GM12878 (cell line): ENCODE measurements at regions not wholly inside any gene's neighbourhood (a gene's known extent, or its start where the extent isn't known, plus 50 kb on each side); places are given as distances from the start of the nearest gene placed in this dataset.

Source experiments
- ATAC-seq: fragments of 200-7000 bp; cut with Tn5 transposase; 3 replicates; pipeline ENCODE4 v1.9.1; 2020; ENCODE audit warnings: mild to moderate bottlenecking, moderate library complexity
- BruUV-seq: library from RNA; stranded (reverse); fragments of 400-500 nt; replicated peaks from 2 replicates; lab custom pipeline; 2021; lab: Mats Ljungman, UMichigan
- CTCF ChIA-PET: fragments of 300-600 bp; sonication (Branson Sonifier 250); formaldehyde crosslinking; extraction: SDS; loops from one replicate; lab custom pipeline; 2021; ENCODE audit warnings: inconsistent platforms; lab: Yijun Ruan, JAX
- POLR2A ChIA-PET: fragments of 350-600 bp; formaldehyde crosslinking; extraction: SDS; loops from one replicate; lab custom pipeline; 2021; ENCODE audit warnings: inconsistent platforms; lab: Charles Lee
- RAD21 ChIA-PET: fragments of 300-600 bp; sonication (Branson Sonifier 250); formaldehyde crosslinking; loops from one replicate; lab custom pipeline; 2023; ENCODE audit warnings: antibody characterized with exemption; ENCODE audit not compliant: unreplicated experiment; lab: Charles Lee
- SMC1A ChIA-PET: fragments of 300-600 bp; sonication (Branson Sonifier 250); formaldehyde crosslinking; loops from one replicate; lab custom pipeline; 2023; ENCODE audit not compliant: unreplicated experiment, uncharacterized antibody; lab: Charles Lee
- DNase-seq: peaks from one replicate; pipeline ENCODE4 v3.0.0-alpha.2; 2011; ENCODE audit warnings: low read depth, low spot score
- FAIRE-seq: peaks from 3 replicates; lab custom pipeline; 2011; peaks lifted over from hg19 to GRCh38; lab: Jason Lieb, UNC
- H2AFZ ChIP-seq: 2 replicates; pipeline ENCODE4 v1.6.0; 2011; ENCODE audit warnings: low read depth, low read length, control low read depth; ENCODE audit not compliant: control insufficient read depth
- H3K27ac ChIP-seq: 2 replicates; pipeline ENCODE4 v1.5.1; 2011; ENCODE audit warnings: control low read depth; ENCODE audit not compliant: control insufficient read depth, insufficient read depth
- H3K27me3 ChIP-seq, 2 experiments: replicated peaks in 1 of 2; 2 replicates each; pipeline versions ENCODE4 v1.6.0 to v1.6.1; 2011; ENCODE audit warnings: low read length in 1 of 2; ENCODE audit not compliant: control insufficient read depth in 2 of 2, insufficient read depth in 2 of 2
- H3K36me3 ChIP-seq, 2 experiments: 2 replicates each; pipeline ENCODE4 v1.5.1; 2011; ENCODE audit warnings: low read length in 1 of 2; ENCODE audit not compliant: control insufficient read depth in 2 of 2, insufficient read depth in 2 of 2
- H3K4me1 ChIP-seq: 2 replicates; pipeline ENCODE4 v1.6.1; 2011; ENCODE audit warnings: mild to moderate bottlenecking, low read length, moderate library complexity, mixed read lengths; ENCODE audit not compliant: control insufficient read depth, insufficient read depth
- H3K4me2 ChIP-seq: 2 replicates; pipeline ENCODE4 v1.6.0; 2011; ENCODE audit warnings: control low read depth; ENCODE audit not compliant: control insufficient read depth, insufficient read depth
- H3K4me3 ChIP-seq: fragments of 200-600 bp; sonication (generic); 2 replicates; pipeline ENCODE4 v1.5.1; 2016
- H3K79me2 ChIP-seq: 2 replicates; pipeline ENCODE4 v1.6.0; 2011; ENCODE audit warnings: low read length; ENCODE audit not compliant: control insufficient read depth, insufficient read depth
- H3K9ac ChIP-seq: 2 replicates; pipeline ENCODE4 v1.8.0; 2011; ENCODE audit warnings: low read length, control low read depth, mixed read lengths; ENCODE audit not compliant: control insufficient read depth, insufficient read depth
- H3K9me3 ChIP-seq: replicated peaks from 3 replicates; pipeline ENCODE4 v1.5.1; 2011; ENCODE audit warnings: mild to moderate bottlenecking, low read length; ENCODE audit not compliant: control insufficient read depth, insufficient read depth
- H4K20me1 ChIP-seq: 2 replicates; pipeline ENCODE4 v1.6.0; 2011; ENCODE audit not compliant: control insufficient read depth, insufficient read depth
- ATF7 ChIP-seq: fragments of 450-650 bp; IDR thresholded peaks from 2 replicates; pipeline ENCODE4 v1.6.1; 2016; ENCODE audit warnings: low read depth, mild to moderate bottlenecking
- IKZF1 ChIP-seq: fragments of 450-650 bp; conservative IDR thresholded peaks from 2 replicates; pipeline ENCODE4 v1.6.1; 2017; ENCODE audit warnings: antibody characterized with exemption, mild to moderate bottlenecking
- IKZF2 ChIP-seq, 2 experiments: fragments of 450-650 bp; IDR thresholded peaks; 2 replicates each; pipeline ENCODE4 v1.6.1; 2017; ENCODE audit warnings: mild to moderate bottlenecking in 2 of 2, moderate library complexity in 2 of 2
- JUND ChIP-seq: IDR thresholded peaks from 2 replicates; pipeline ENCODE4 v1.6.1; 2012; ENCODE audit warnings: low read depth, mild to moderate bottlenecking, low read length, improper control_type of control experiment, moderate library complexity
- NR2F1 ChIP-seq: fragments of 450-650 bp; conservative IDR thresholded peaks from 2 replicates; pipeline ENCODE4 v1.6.1; 2017; ENCODE audit warnings: mild to moderate bottlenecking
- PAX5 ChIP-seq: IDR thresholded peaks from 2 replicates; pipeline ENCODE4 v1.6.1; 2011; ENCODE audit warnings: low read depth, low read length, borderline replicate concordance
- TCF3 ChIP-seq: IDR thresholded peaks from 2 replicates; pipeline ENCODE4 v1.6.1; 2012; ENCODE audit warnings: low read depth, mild to moderate bottlenecking, low read length, borderline replicate concordance; ENCODE audit not compliant: insufficient read depth
- ZNF687 ChIP-seq: fragments of 450-650 bp; IDR thresholded peaks from 2 replicates; pipeline ENCODE4 v1.6.1; 2017; ENCODE audit warnings: mild to moderate bottlenecking, moderate library complexity
- WGBS: methylation state at CpG from one replicate; pipeline ENCODE4 v1.1.6; 2016; ENCODE audit warnings: low lambda C conversion rate; ENCODE audit not compliant: insufficient replicate concordance, insufficient coverage; ENCODE audit errors: missing lambda C conversion rate; 5-methylcytosine and 5-hydroxymethylcytosine counted together
- in situ Hi-C: fragments of 300-500 bp; cut with MboI; formaldehyde crosslinking; loops from 9 replicates; pipeline ENCODE4 v1.14.3; 2018; ENCODE audit warnings: mixed read lengths
- intact Hi-C: fragments of 100-400 bp; cut with micrococcal nuclease; formaldehyde crosslinking; loops from one replicate; pipeline ENCODE4 v1.14.2; 2022; ENCODE audit not compliant: unreplicated experiment

- no peak for ATAC-seq
- SMC1A ChIA-PET = no interaction called here
Measured at GRCh38 chr18:54712306-54712705, 116.0 kb upstream of the RAB27B start.

More at GRCh38 chr18:54712306-54712705, 116.0 kb upstream of the RAB27B start:
- Histone ChIP-seq H3K9ac (no peak overlapping the region), H4K20me1 (no peaks in the 10 kb centered on the region), H3K4me2 (no peak overlapping the region), H3K36me3 (no peaks in the 10 kb centered on the region), H3K79me2 (no peaks in the 10 kb centered on the region), H3K27ac (no peak overlapping the region), H2AFZ (no peak overlapping the region), H3K4me1 (no peaks in the 10 kb centered on the region), H3K9me3 (no peaks in the 10 kb centered on the region), H3K4me3 (no peak overlapping the region), H3K27me3 (no peaks in the 10 kb centered on the region)
- no peak for FAIRE-seq
- in situ Hi-C loops = no loop called here
- BruUV-seq = no TSS peak
- ChIA-PET RAD21 (no interaction called here), CTCF (interaction anchor here (0.6 kb wide), 1 partner anchor 393 kb away, joined by 4 read pairs; no protein-coding TSS in a partner anchor), POLR2A (no interaction called here)
- WGBS = 0% methylated on average over 3 of the region's 3 CpGs
- TF ChIP-seq IKZF2 (IDR thresholded peaks at IDR 0.05) (no peak), NR2F1 (no peak), ATF7 (no peak), PAX5 (no peak), IKZF1 (no peak), ZNF687 (no peak), JUND (no peak), TCF3 (no peak)
- no peak for DNase-seq
- intact Hi-C loops = no loop called here
